Thyroid gland (tissue), 4 donors: ENCODE measurements at regions not wholly inside any gene's neighbourhood (a gene's known extent, or its start where the extent isn't known, plus 50 kb on each side); places are given as distances from the start of the nearest gene placed in this dataset.

Experiments
- DNase-seq, 2 donors: peaks; one replicate each; pipeline ENCODE4 v3.0.0-alpha.2; 2019
- H3K27ac ChIP-seq, 3 donors: fragments of 200-600 bp; sonication (generic); 1 replicate in 2 of 3; 2 replicates in 1 of 3; pipeline ENCODE4 v1.5.1; 2016 to 2019; ENCODE audit warnings: mild to moderate bottlenecking in 1 of 3, moderate library complexity in 1 of 3
- H3K27me3 ChIP-seq: fragments of 200-600 bp; sonication (generic); one replicate; pipeline ENCODE4 v1.5.1; 2019
- H3K36me3 ChIP-seq, 2 donors: fragments of 200-600 bp; sonication (generic); one replicate each; pipeline ENCODE4 v1.5.1; 2016 to 2019
- H3K4me1 ChIP-seq, 2 donors: fragments of 200-600 bp; sonication (generic); one replicate each; pipeline ENCODE4 v1.5.1; 2017 to 2019
- H3K4me3 ChIP-seq, 3 donors: fragments of 200-600 bp; sonication (generic); replicated peaks in 1 of 3; 1 replicate in 2 of 3; 2 replicates in 1 of 3; pipeline ENCODE4 v1.5.1; 2016; ENCODE audit warnings: mild to moderate bottlenecking in 1 of 3
- H3K9me3 ChIP-seq: fragments of 200-600 bp; sonication (generic); one replicate; pipeline ENCODE4 v1.5.1; 2017
- CTCF ChIP-seq, 6 experiments: fragments of 200-600 bp in 3 of 6; fragments of 450-650 bp in 3 of 6; sonication (generic) in 3 of 6; IDR thresholded peaks; one replicate each; pipeline ENCODE4 v1.5.1; 2016 to 2019; ENCODE audit warnings: antibody characterized with exemption in 6 of 6, mild to moderate bottlenecking in 2 of 6, inconsistent platforms in 1 of 6, moderate library complexity in 1 of 6
- POLR2A ChIP-seq, 2 donors: fragments of 450-650 bp; IDR thresholded peaks; one replicate each; pipeline ENCODE4 v1.6.1; 2017; ENCODE audit warnings: antibody characterized with exemption in 2 of 2, mild to moderate bottlenecking in 2 of 2, moderate library complexity in 1 of 2
- WGBS, 2 donors: methylation state at CpG; one replicate each; pipeline ENCODE4 v1.1.5; 2017; 5-methylcytosine and 5-hydroxymethylcytosine counted together
- intact Hi-C: fragments of 100-400 bp; cut with DNase I; formaldehyde crosslinking; loops from one replicate; pipeline ENCODE4 v1.15.1; 2023

- WGBS, 2 donors = 66 to 72% methylated on average over 1 of the region's 1 CpG
- intact Hi-C loops = no loop called here
- DNase-seq = no peak
- Histone ChIP-seq H3K4me3 (no peak overlapping the region), H3K27ac (no peak overlapping the region), H3K4me1 (peaks cover 5 to 6% of the 10 kb centered on the region in 2 donors), H3K9me3 (no peaks in the 10 kb centered on the region), H3K27me3 (no peaks in the 10 kb centered on the region), H3K36me3 (no peaks in the 10 kb centered on the region)
- TF ChIP-seq POLR2A (IDR thresholded peaks at IDR 0.05) (no peak), CTCF (IDR thresholded peaks at IDR 0.05) (no peak)
Observed at GRCh38 chr5:60514152-60514551, 185.8 kb downstream of the DEPDC1B start.

- H3K27ac ChIP-seq = no peak overlapping the region
- no peak for TF ChIP-seq CTCF (IDR thresholded peaks at IDR 0.05)
- no peak for TF ChIP-seq POLR2A (IDR thresholded peaks at IDR 0.05)
- H3K9me3 ChIP-seq = no peaks in the 10 kb centered on the region
- H3K36me3 ChIP-seq = no peaks in the 10 kb centered on the region
- no peaks in the 10 kb centered on the region for H3K4me1 ChIP-seq
- H3K4me3 ChIP-seq = no peak overlapping the region
- intact Hi-C loops = no loop called here
- DNase-seq = no peak
- H3K27me3 ChIP-seq = no peaks in the 10 kb centered on the region
Observed at GRCh38 chr5:60512117-60512516, 187.8 kb downstream of the DEPDC1B start.

- WGBS, 2 donors = 45 to 49% methylated on average over 3 of the region's 3 CpGs
- Histone ChIP-seq H3K27me3 (no peaks in the 10 kb centered on the region), H3K27ac (no peak overlapping the region), H3K9me3 (no peaks in the 10 kb centered on the region), H3K4me1 (no peaks in the 10 kb centered on the region), H3K36me3 (no peaks in the 10 kb centered on the region), H3K4me3 (no peak overlapping the region)
- TF ChIP-seq POLR2A (IDR thresholded peaks at IDR 0.05) (no peak), CTCF (IDR thresholded peaks at IDR 0.05) (no peak)
- peak in 1 of 2 donors; percentile 6 for DNase-seq
- intact Hi-C loops = no loop called here
Observed at GRCh38 chr5:60510663-60511062, 189.3 kb downstream of the DEPDC1B start.

- DNase-seq = no peak
- TF ChIP-seq POLR2A (IDR thresholded peaks at IDR 0.05) (no peak), CTCF (IDR thresholded peaks at IDR 0.05) (no peak)
- intact Hi-C loops = no loop called here
- 76 to 81% methylated on average over 3 of the region's 3 CpGs for WGBS, 2 donors
- Histone ChIP-seq H3K9me3 (no peaks in the 10 kb centered on the region), H3K4me3 (no peak overlapping the region), H3K36me3 (no peaks in the 10 kb centered on the region), H3K27ac (no peak overlapping the region), H3K27me3 (no peaks in the 10 kb centered on the region), H3K4me1 (no peaks in the 10 kb centered on the region)
Observed at GRCh38 chr5:60510049-60510448, 189.9 kb downstream of the DEPDC1B start.

GRCh38 chr5:60509519-60509918 is 190.4 kb downstream of the DEPDC1B start:
- Histone ChIP-seq H3K4me1 (no peaks in the 10 kb centered on the region), H3K9me3 (no peaks in the 10 kb centered on the region), H3K27ac (no peak overlapping the region), H3K27me3 (no peaks in the 10 kb centered on the region), H3K4me3 (no peak overlapping the region), H3K36me3 (no peaks in the 10 kb centered on the region)
- TF ChIP-seq POLR2A (IDR thresholded peaks at IDR 0.05) (no peak), CTCF (IDR thresholded peaks at IDR 0.05) (no peak)
- no peak for DNase-seq
- intact Hi-C loops = no loop called here
- WGBS, 2 donors = 67 to 97% methylated on average over 2 of the region's 2 CpGs
